Astrocyte (in vitro differentiated cells and primary cell): ENCODE measurements at regions not wholly inside any gene's neighbourhood (a gene's known extent, or its start where the extent isn't known, plus 50 kb on each side); places are given as distances from the start of the nearest gene placed in this dataset.
A peak's percentile ranks its signal among the peaks of the same experiment; 100 is the strongest.

Experiments used
- DNase-seq: peaks from one replicate; pipeline ENCODE4 v3.0.0-alpha.2; 2010; ENCODE audit warnings: low read depth
- FAIRE-seq: peaks from 2 replicates; lab custom pipeline; 2011; peaks lifted over from hg19 to GRCh38; lab: Jason Lieb, UNC
- H2AFZ ChIP-seq: 2 replicates; pipeline ENCODE4 v1.6.0; 2012; ENCODE audit warnings: low read depth, low read length, inconsistent platforms
- H3K27ac ChIP-seq: 2 replicates; pipeline ENCODE4 v1.5.1; 2011; ENCODE audit warnings: low read depth, low read length, inconsistent platforms
- H3K27me3 ChIP-seq: 2 replicates; pipeline ENCODE4 v1.6.0; 2011; ENCODE audit warnings: low read length, inconsistent platforms; ENCODE audit not compliant: insufficient read depth
- H3K36me3 ChIP-seq: 2 replicates; pipeline ENCODE4 v1.5.1; 2011; ENCODE audit warnings: low read length, inconsistent platforms; ENCODE audit not compliant: insufficient read depth
- H3K4me1 ChIP-seq: 2 replicates; pipeline ENCODE4 v1.5.1; 2011; ENCODE audit warnings: low read length, inconsistent platforms; ENCODE audit not compliant: insufficient read depth
- H3K4me2 ChIP-seq: 2 replicates; pipeline ENCODE4 v1.6.0; 2012; ENCODE audit warnings: low read length, inconsistent platforms
- H3K4me3 ChIP-seq: 2 replicates; pipeline ENCODE4 v1.5.1; 2011; ENCODE audit warnings: low read depth, mild to moderate bottlenecking, low read length, inconsistent platforms; ENCODE audit not compliant: insufficient read depth
- H3K79me2 ChIP-seq: 2 replicates; pipeline ENCODE4 v1.6.0; 2012; ENCODE audit warnings: mild to moderate bottlenecking, low read length, inconsistent platforms; ENCODE audit not compliant: insufficient read depth
- H3K9ac ChIP-seq: 2 replicates; pipeline ENCODE4 v1.6.0; 2012; ENCODE audit warnings: mild to moderate bottlenecking, low read length, inconsistent platforms
- H3K9me3 ChIP-seq: 2 replicates; pipeline ENCODE4 v1.5.1; 2012; ENCODE audit warnings: low read depth, mild to moderate bottlenecking, low read length, inconsistent platforms; ENCODE audit not compliant: insufficient read depth
- H4K20me1 ChIP-seq: 2 replicates; pipeline ENCODE4 v1.6.0; 2012; ENCODE audit warnings: low read length, inconsistent platforms; ENCODE audit not compliant: insufficient read depth
- H3K27ac Mint-ChIP-seq: one replicate; pipeline ENCODE4 v1.8.0; 2021; ENCODE audit warnings: mild to moderate bottlenecking, mixed read lengths; ENCODE audit not compliant: unreplicated experiment
- H3K27me3 Mint-ChIP-seq: one replicate; pipeline ENCODE4 v1.8.0; 2021; ENCODE audit warnings: low read depth, mixed read lengths; ENCODE audit not compliant: unreplicated experiment
- H3K36me3 Mint-ChIP-seq: one replicate; pipeline ENCODE4 v1.8.0; 2021; ENCODE audit warnings: low read depth, mixed read lengths; ENCODE audit not compliant: unreplicated experiment
- H3K4me1 Mint-ChIP-seq: one replicate; pipeline ENCODE4 v1.8.0; 2021; ENCODE audit warnings: low read depth, mixed read lengths; ENCODE audit not compliant: unreplicated experiment
- H3K4me3 Mint-ChIP-seq: one replicate; pipeline ENCODE4 v1.8.0; 2021; ENCODE audit warnings: mild to moderate bottlenecking, moderate library complexity, mixed read lengths; ENCODE audit not compliant: unreplicated experiment
- H3K9me3 Mint-ChIP-seq: one replicate; pipeline ENCODE4 v1.8.0; 2021; ENCODE audit warnings: mild to moderate bottlenecking, mixed read lengths; ENCODE audit not compliant: unreplicated experiment
- CTCF ChIP-seq: IDR thresholded peaks from 2 replicates; pipeline ENCODE4 v1.5.1; 2011; ENCODE audit warnings: low read depth, mild to moderate bottlenecking, inconsistent platforms, low read length, moderate library complexity; ENCODE audit not compliant: insufficient read depth
- EZH2 ChIP-seq: IDR thresholded peaks from 2 replicates; pipeline ENCODE4 v1.6.1; 2012; ENCODE audit warnings: mild to moderate bottlenecking, low read length, inconsistent platforms; ENCODE audit not compliant: insufficient read depth

DNA sequence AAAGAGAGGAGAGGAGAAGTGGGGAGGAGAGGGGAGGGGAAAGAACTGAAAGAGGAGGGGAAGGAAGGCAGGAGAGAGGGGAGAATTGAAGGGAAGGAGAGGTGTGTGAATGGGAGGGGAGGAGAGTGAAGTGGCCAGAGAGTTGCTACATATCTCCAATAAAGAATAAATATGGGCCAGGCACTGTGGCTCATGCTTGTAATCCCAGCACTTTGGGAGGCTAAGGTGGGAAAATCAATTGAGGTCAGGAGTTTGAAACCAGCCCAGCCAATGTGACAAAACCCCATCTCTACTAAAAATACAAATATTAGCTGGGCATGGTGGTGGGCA lies 482.4 kb downstream of the NAF1 start:
- peaks cover 26% of the 10 kb centered on the region for H3K4me1 Mint-ChIP-seq
- H3K9me3 ChIP-seq: no peaks in the 10 kb centered on the region
- peak overlapping the region; percentile 54 for H2AFZ ChIP-seq
- H3K4me3 ChIP-seq: no peak overlapping the region
- H3K9ac ChIP-seq: peak overlapping the region; percentile 56
- peak overlapping the region; percentile 98 for H3K27ac Mint-ChIP-seq
- no peak overlapping the region for H3K4me3 Mint-ChIP-seq
- H3K79me2 ChIP-seq: no peaks in the 10 kb centered on the region
- no peak for DNase-seq
- no peaks in the 10 kb centered on the region for H4K20me1 ChIP-seq
- no peaks in the 10 kb centered on the region for H3K36me3 Mint-ChIP-seq
- H3K4me2 ChIP-seq: peak overlapping the region; percentile 69
- H3K36me3 ChIP-seq: no peaks in the 10 kb centered on the region
- no peaks in the 10 kb centered on the region for H3K27me3 ChIP-seq
- H3K27me3 Mint-ChIP-seq: no peaks in the 10 kb centered on the region
- H3K4me1 ChIP-seq: peaks cover 14% of the 10 kb centered on the region
- peak overlapping the region; percentile 52 for H3K27ac ChIP-seq
- TF ChIP-seq CTCF (no peak), EZH2 (no peak)
- H3K9me3 Mint-ChIP-seq: peaks cover 1% of the 10 kb centered on the region
- no peak for FAIRE-seq

- Histone ChIP-seq H3K4me3 (no peak overlapping the region), H3K4me1 (peaks cover 14% of the 10 kb centered on the region), H3K4me2 (peak overlapping the region; percentile 69), H4K20me1 (no peaks in the 10 kb centered on the region), H3K9ac (peak overlapping the region; percentile 56), H3K79me2 (no peaks in the 10 kb centered on the region), H2AFZ (peak overlapping the region; percentile 54), H3K9me3 (peaks cover 3% of the 10 kb centered on the region), H3K27me3 (no peaks in the 10 kb centered on the region), H3K27ac (peak overlapping the region; percentile 52), H3K36me3 (no peaks in the 10 kb centered on the region)
- DNase-seq: peak; percentile 62
- TF ChIP-seq EZH2 (no peak), CTCF (no peak)
- H3K27me3 Mint-ChIP-seq: no peaks in the 10 kb centered on the region
- H3K4me3 Mint-ChIP-seq: no peak overlapping the region
- peaks cover 26% of the 10 kb centered on the region for H3K4me1 Mint-ChIP-seq
- H3K9me3 Mint-ChIP-seq: peaks cover 6% of the 10 kb centered on the region
- peak overlapping the region; percentile 98 for H3K27ac Mint-ChIP-seq
- FAIRE-seq: no peak
- no peaks in the 10 kb centered on the region for H3K36me3 Mint-ChIP-seq
Measured at GRCh38 chr4:162683659-162684370, 482.9 kb downstream of the NAF1 start.

DNA sequence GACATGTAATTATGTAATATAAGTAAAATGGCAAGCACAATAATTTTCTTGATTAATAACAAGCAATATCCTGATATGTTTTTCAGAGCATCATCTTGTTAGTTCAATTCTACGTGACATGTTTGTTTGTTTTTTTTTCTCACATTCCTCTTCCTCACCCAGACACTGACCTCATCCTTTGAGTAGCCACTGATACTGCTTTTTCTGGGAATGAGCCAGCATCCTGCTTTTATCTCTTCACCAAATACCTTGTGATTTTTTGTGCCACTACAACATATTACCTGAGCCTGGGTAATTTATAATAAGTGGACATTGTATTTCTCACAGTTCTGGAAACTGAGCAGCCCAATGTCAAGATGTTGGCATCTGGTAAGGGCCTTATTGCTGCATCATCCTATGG lies 484.0 kb downstream of the NAF1 start:
- H3K27me3 ChIP-seq: no peaks in the 10 kb centered on the region
- Mint-ChIP-seq H3K27ac (peak overlapping the region; percentile 97), H3K9me3 (peaks cover 8% of the 10 kb centered on the region), H3K27me3 (no peaks in the 10 kb centered on the region), H3K4me1 (peaks cover 26% of the 10 kb centered on the region), H3K36me3 (no peaks in the 10 kb centered on the region), H3K4me3 (no peak overlapping the region)
- no peak overlapping the region for H3K27ac ChIP-seq
- H2AFZ ChIP-seq: no peak overlapping the region
- FAIRE-seq (no peak), DNase-seq (peak; percentile 33)
- H3K79me2 ChIP-seq: no peaks in the 10 kb centered on the region
- no peak overlapping the region for H3K9ac ChIP-seq
- no peaks in the 10 kb centered on the region for H4K20me1 ChIP-seq
- no peaks in the 10 kb centered on the region for H3K36me3 ChIP-seq
- no peak overlapping the region for H3K4me3 ChIP-seq
- H3K4me2 ChIP-seq: no peak overlapping the region
- H3K4me1 ChIP-seq: peaks cover 14% of the 10 kb centered on the region
- TF ChIP-seq CTCF: no peak
- no peak for TF ChIP-seq EZH2
- H3K9me3 ChIP-seq: peaks cover 3% of the 10 kb centered on the region
